22Rv1 (cell line): ENCODE measurements at regions not wholly inside any gene's neighbourhood (a gene's known extent, or its start where the extent isn't known, plus 50 kb on each side); places are given as distances from the start of the nearest gene placed in this dataset.

Experiments
- H3K27ac ChIP-seq: fragments of 450-650 bp; 2 replicates; pipeline ENCODE4 v1.5.1; 2017
- CTCF ChIP-seq: fragments of 450-650 bp; IDR thresholded peaks from 2 replicates; pipeline ENCODE4 v1.5.1; 2017; ENCODE audit warnings: mild to moderate bottlenecking
- ZFX ChIP-seq: fragments of 450-650 bp; IDR thresholded peaks from 2 replicates; pipeline ENCODE4 v1.6.1; 2017; ENCODE audit warnings: antibody characterized with exemption, borderline replicate concordance

GRCh38 chr18:41703744-41704530, 251.1 kb upstream of the PIK3C3 start:
- TF ChIP-seq ZFX (no peak), CTCF (no peak)
- no peak overlapping the region for H3K27ac ChIP-seq

GRCh38 chr18:41700416-41700815, 254.6 kb upstream of the PIK3C3 start:
- no peak overlapping the region for H3K27ac ChIP-seq
- no peak for TF ChIP-seq ZFX
- no peak for TF ChIP-seq CTCF

- H3K27ac ChIP-seq, result no peak overlapping the region
- TF ChIP-seq CTCF (no peak), ZFX (no peak)
These were observed 259.6 kb upstream of the PIK3C3 start for GRCh38 chr18:41695441-41695840.

- TF ChIP-seq ZFX (no peak), CTCF (no peak)
These were observed 262.0 kb upstream of the PIK3C3 start for GRCh38 chr18:41693008-41693407.

GRCh38 chr18:41690332-41691127, 264.5 kb upstream of the PIK3C3 start:
- TF ChIP-seq CTCF (no peak), ZFX (no peak)
- no peak overlapping the region for H3K27ac ChIP-seq

More at GRCh38 chr18:41693008-41693407, 262.0 kb upstream of the PIK3C3 start:
- no peak overlapping the region for H3K27ac ChIP-seq

- no peak overlapping the region for H3K27ac ChIP-seq
- TF ChIP-seq CTCF (no peak), ZFX (no peak)
These were observed 267.9 kb upstream of the PIK3C3 start for GRCh38 chr18:41687138-41687537.
